K562 (cell line): ENCODE measurements at regions not wholly inside any gene's neighbourhood (a gene's known extent, or its start where the extent isn't known, plus 50 kb on each side); places are given as distances from the start of the nearest gene placed in this dataset.

Source experiments
- ATAC-seq: fragments of 200-7000 bp; cut with Tn5 transposase; 3 replicates; pipeline ENCODE4 v1.9.1; 2020; ENCODE audit warnings: moderate library complexity
- BruUV-seq: library from RNA; stranded (reverse); fragments of 400-500 nt; replicated peaks from 2 replicates; lab custom pipeline; 2021; lab: Mats Ljungman, UMichigan
- CTCF ChIA-PET: fragments of 300-600 bp; formaldehyde crosslinking; extraction: SDS; loops from one replicate; lab custom pipeline; 2021; ENCODE audit warnings: low intra/inter-chr PET ratio; lab: Yijun Ruan, JAX
- POLR2A ChIA-PET: fragments of 300-600, 350-650 bp; sonication (Branson Sonifier 250); formaldehyde crosslinking; extraction: SDS; loops from one replicate; lab custom pipeline; 2021; ENCODE audit warnings: antibody characterized with exemption, inconsistent platforms; lab: Yijun Ruan, JAX
- DNase-seq, 4 experiments: peaks; one replicate each; pipeline versions ENCODE4 v3.0.0 to v3.0.0-alpha.2; 2011 to 2018; ENCODE audit warnings: low spot score in 3 of 4, mixed read lengths in 3 of 4; ENCODE audit errors: extremely low read depth in 1 of 4
- FAIRE-seq: peaks from 2 replicates; lab custom pipeline; 2011; peaks lifted over from hg19 to GRCh38; lab: Jason Lieb, UNC
- H2AFZ ChIP-seq: 2 replicates; pipeline ENCODE4 v1.6.0; 2011; ENCODE audit warnings: low read depth, low read length, control low read depth, inconsistent platforms
- H3K27ac ChIP-seq: fragments of 200-600 bp; 3 replicates; pipeline ENCODE4 v1.8.0; 2011; ENCODE audit warnings: low read depth, mild to moderate bottlenecking, control low read depth, inconsistent platforms, low read length, moderate library complexity, mixed read lengths; ENCODE audit errors: extremely low read depth
- H3K27me3 ChIP-seq, 2 experiments: fragments of 300-600 bp in 1 of 2; 2 replicates in 1 of 2; 3 replicates in 1 of 2; pipeline versions ENCODE4 v1.6.0 to v1.8.0; 2011; ENCODE audit warnings: inconsistent platforms in 2 of 2, low read length in 2 of 2, mild to moderate bottlenecking in 1 of 2, mixed read lengths in 1 of 2, moderate library complexity in 1 of 2; ENCODE audit not compliant: control insufficient read depth in 2 of 2, insufficient read depth in 2 of 2
- H3K36me3 ChIP-seq: fragments of 300-600 bp; 3 replicates; pipeline ENCODE4 v1.8.0; 2011; ENCODE audit warnings: mild to moderate bottlenecking, low read length, inconsistent platforms; ENCODE audit not compliant: control insufficient read depth, insufficient read depth
- H3K4me1 ChIP-seq, 2 experiments: fragments of 200-600 bp in 1 of 2; replicated peaks in 1 of 2; 2 replicates in 1 of 2; 3 replicates in 1 of 2; pipeline versions ENCODE4 v1.5.1 to v1.8.0; 2011; ENCODE audit warnings: inconsistent platforms in 2 of 2, low read length in 2 of 2, mild to moderate bottlenecking in 1 of 2, mixed read lengths in 1 of 2, moderate library complexity in 1 of 2; ENCODE audit not compliant: control insufficient read depth in 2 of 2, insufficient read depth in 2 of 2
- H3K4me2 ChIP-seq: 2 replicates; pipeline ENCODE4 v1.6.1; 2011; ENCODE audit warnings: low read length, control low read depth, inconsistent platforms, mixed read lengths; ENCODE audit not compliant: insufficient read depth
- H3K4me3 ChIP-seq: fragments of 200-600 bp; sonication (generic), shearing (Covaris generic); 2 replicates; pipeline ENCODE4 v1.5.1; 2016; ENCODE audit warnings: control low read depth, inconsistent platforms
- H3K79me2 ChIP-seq: fragments of 200-600 bp; 3 replicates; pipeline ENCODE4 v1.8.0; 2011; ENCODE audit warnings: low read length, inconsistent platforms; ENCODE audit not compliant: control insufficient read depth, insufficient read depth
- H3K9ac ChIP-seq, 2 experiments: 2 replicates each; pipeline versions ENCODE4 v1.6.0 to v1.6.1; 2011; ENCODE audit warnings: low read depth in 2 of 2, low read length in 2 of 2, control low read depth in 1 of 2, inconsistent platforms in 1 of 2, mild to moderate bottlenecking in 1 of 2, mixed read lengths in 1 of 2; ENCODE audit not compliant: insufficient read depth in 1 of 2
- H3K9me1 ChIP-seq: one replicate; pipeline ENCODE4 v1.6.0; 2011; ENCODE audit warnings: inconsistent platforms, mild to moderate bottlenecking, low read length, moderate library complexity; ENCODE audit not compliant: control insufficient read depth, insufficient read depth
- H3K9me3 ChIP-seq: replicated peaks from 2 replicates; pipeline ENCODE4 v1.5.1; 2011; ENCODE audit warnings: low read depth, low read length, inconsistent platforms; ENCODE audit not compliant: control insufficient read depth, insufficient read depth
- H4K20me1 ChIP-seq: replicated peaks from 2 replicates; pipeline ENCODE4 v1.6.1; 2011; ENCODE audit warnings: low read length, inconsistent platforms, mixed read lengths; ENCODE audit not compliant: control insufficient read depth, insufficient read depth
- BHLHE40 ChIP-seq: IDR thresholded peaks from 2 replicates; pipeline ENCODE4 v1.6.1; 2011; ENCODE audit warnings: low read length, improper control_type of control experiment
- ID3 ChIP-seq, 2 experiments: fragments of 250-450 bp in 1 of 2; fragments of 450-650 bp in 1 of 2; sonication (Bioruptor Pico) in 1 of 2; IDR thresholded peaks; 2 replicates each; pipeline versions ENCODE4 v1.6.1 to v1.8.0; 2016 to 2021; ENCODE audit warnings: mild to moderate bottlenecking in 2 of 2, moderate library complexity in 2 of 2, missing compliant biosample characterization in 1 of 2, missing genetic modification characterization in 1 of 2
- JUN ChIP-seq, 2 experiments: sonication (generic) in 1 of 2; formaldehyde crosslinking in 1 of 2; IDR thresholded peaks; 2 replicates each; pipeline versions ENCODE4 v1.6.1 to v1.8.0; 2012 to 2022; ENCODE audit warnings: borderline replicate concordance in 2 of 2, mild to moderate bottlenecking in 2 of 2, improper control_type of control experiment in 1 of 2, low read depth in 1 of 2, low read length in 1 of 2, missing genetic modification reagents in 1 of 2
- PRPF4 ChIP-seq: fragments of 200-400 bp; formaldehyde crosslinking; IDR thresholded peaks from one replicate; pipeline ENCODE4 v1.6.1; 2017; ENCODE audit warnings: low read length, low read depth, mild to moderate bottlenecking; ENCODE audit not compliant: insufficient read depth, poor library complexity, severe bottlenecking
- ZFP1 ChIP-seq: fragments of 450-650 bp; formaldehyde crosslinking; IDR thresholded peaks from 2 replicates; pipeline ENCODE4 v1.4.0; 2020; ENCODE audit warnings: mild to moderate bottlenecking, mixed read lengths
- WGBS: fragments of 100-300 bp; shearing (Covaris generic); methylation state at CpG from one replicate; pipeline ENCODE4 v1.1.6; 2016; ENCODE audit warnings: low coverage, mixed read lengths; ENCODE audit not compliant: insufficient coverage; ENCODE audit errors: missing lambda C conversion rate; 5-methylcytosine and 5-hydroxymethylcytosine counted together
- in situ Hi-C: fragments of 300-500 bp; cut with MboI; formaldehyde crosslinking; loops from 4 replicates; pipeline ENCODE4 v1.15.0; 2018; ENCODE audit warnings: inconsistent platforms, mixed read lengths
- intact Hi-C: fragments of 100-400 bp; cut with micrococcal nuclease; formaldehyde crosslinking; loops from 2 replicates; pipeline ENCODE4 v1.14.2; 2022

- H3K9me3 ChIP-seq = no peaks in the 10 kb centered on the region
- H3K36me3 ChIP-seq = no peaks in the 10 kb centered on the region
- H3K4me2 ChIP-seq = no peak overlapping the region
- no peaks in the 10 kb centered on the region for H3K9me1 ChIP-seq
- no peak overlapping the region for H3K4me3 ChIP-seq
- FAIRE-seq (peak; percentile 48), DNase-seq (no peak), ATAC-seq (no peak; the same call in 1 of the 3 replicates)
- in situ Hi-C loops = no loop called here
- TF ChIP-seq JUN (IDR thresholded peaks at IDR 0.05; ENCODE audit: borderline replicate concordance, low read depth, low read length) (no peak), JUN (CRISPR knock-in tag; IDR thresholded peaks at IDR 0.05; ENCODE audit: borderline replicate concordance) (no peak), ID3 (CRISPR knock-in tag; IDR thresholded peaks at IDR 0.05) (no peak), ID3 (tag; IDR thresholded peaks at IDR 0.05) (peak; percentile 65), PRPF4 (no peak), ZFP1 (CRISPR knock-in tag) (no peak), BHLHE40 (0 out of 2 replicates have a peak, but pooled peaks have one; percentile 22)
- no TSS peak for BruUV-seq
- peak overlapping the region; percentile 23; the same call in 1 of the 2 replicates for H2AFZ ChIP-seq
- POLR2A ChIA-PET = interaction anchor here (0.9 to 5.0 kb wide), 5 partner anchors 11 to 58 kb away, joined by 3 to 29 read pairs (median 4); no protein-coding TSS in a partner anchor
- H3K4me1 ChIP-seq = peaks cover 16 to 46% of the 10 kb centered on the region in 2 experiments; a peak in 4 of 5 replicates
- intact Hi-C loops = no loop called here
- WGBS = 14% methylated on average over 3 of the region's 3 CpGs
- H3K27me3 ChIP-seq = no peaks in the 10 kb centered on the region
- H3K79me2 ChIP-seq = no peaks in the 10 kb centered on the region
- H4K20me1 ChIP-seq = no peaks in the 10 kb centered on the region
- no peak overlapping the region for H3K27ac ChIP-seq
- no peak overlapping the region for H3K9ac ChIP-seq
- CTCF ChIA-PET = no interaction called here
Measured at GRCh38 chr1:201636510-201636971, 97.6 kb downstream of the NAV1 start.
